OCI-M1 (cell line): ENCODE measurements at regions not wholly inside any gene's neighbourhood (a gene's known extent, or its start where the extent isn't known, plus 50 kb on each side); places are given as distances from the start of the nearest gene placed in this dataset.

Experiments used
- DNase-seq: peaks from one replicate; lab custom pipeline; 2025; lab: John Stamatoyannopoulos, UW

DNA sequence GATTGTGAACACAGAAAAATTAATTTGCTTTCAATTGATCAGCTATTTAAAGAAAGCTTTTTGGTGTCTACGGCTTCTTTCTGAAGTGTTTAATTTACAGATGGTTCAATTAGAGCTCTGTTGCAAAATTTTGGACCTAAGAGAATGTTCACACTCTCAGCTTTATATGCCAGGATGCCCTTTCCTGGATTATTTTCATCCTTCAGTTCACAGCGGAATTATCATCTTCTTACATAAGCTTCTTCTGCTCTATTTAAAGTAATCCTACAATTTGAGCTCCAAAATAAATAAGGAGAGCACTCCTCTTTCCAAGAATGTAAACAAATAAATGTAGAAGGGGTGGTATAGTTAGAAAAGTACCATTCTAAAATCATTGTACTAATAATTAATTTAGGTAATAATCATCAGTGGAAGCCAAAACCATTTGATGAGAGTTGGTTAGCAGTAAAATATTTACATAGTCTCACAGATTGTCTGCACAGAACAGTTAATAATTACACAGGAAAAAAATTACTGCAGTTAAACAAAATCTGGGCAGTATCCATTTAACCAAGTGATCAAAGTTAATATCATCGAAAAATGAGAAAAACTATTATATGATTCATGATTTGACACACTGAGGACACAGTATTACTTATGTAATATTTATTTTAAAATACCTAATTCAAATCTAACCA is 298.0 kb upstream of the TMEM229A start:
- DNase-seq = no peak

DNA sequence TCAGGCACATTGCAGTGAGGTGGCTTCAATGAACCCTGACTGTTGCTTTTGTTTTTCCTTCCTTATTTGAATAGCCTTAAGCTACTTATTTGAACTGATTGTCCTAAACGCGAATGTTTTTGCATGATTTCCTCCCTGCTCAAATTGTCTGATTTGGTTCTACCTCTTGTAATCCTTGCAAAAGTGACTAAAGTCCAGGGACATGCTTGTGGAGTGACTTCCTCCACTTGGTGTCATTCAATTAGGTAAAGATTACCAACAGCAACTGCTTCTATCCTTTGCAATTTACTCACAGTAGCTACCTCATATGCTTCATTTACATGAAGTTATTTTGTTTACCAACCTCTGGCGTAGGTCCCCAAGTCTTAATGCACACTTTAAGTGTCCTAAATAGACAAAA is 295.9 kb upstream of the TMEM229A start:
- DNase-seq = no peak

DNA sequence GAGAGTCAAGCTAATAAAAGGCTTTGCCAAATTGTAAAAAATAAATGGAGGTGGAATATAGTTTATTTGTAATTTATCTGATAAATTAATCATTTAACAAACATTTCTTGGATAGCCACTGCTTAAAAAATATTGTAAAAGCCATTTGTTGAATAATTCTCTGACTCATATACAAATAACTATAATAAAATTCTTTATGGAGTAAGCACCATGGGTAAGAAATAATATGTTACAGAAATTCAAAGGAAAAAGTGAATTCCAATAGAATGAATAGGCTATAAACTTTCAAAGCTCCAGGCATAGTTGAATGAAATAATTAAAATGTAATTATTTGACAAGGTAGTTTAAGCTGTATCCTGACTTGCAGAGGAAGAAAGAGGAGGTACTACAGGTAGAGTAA is 291.4 kb upstream of the TMEM229A start:
- DNase-seq = no peak

DNA sequence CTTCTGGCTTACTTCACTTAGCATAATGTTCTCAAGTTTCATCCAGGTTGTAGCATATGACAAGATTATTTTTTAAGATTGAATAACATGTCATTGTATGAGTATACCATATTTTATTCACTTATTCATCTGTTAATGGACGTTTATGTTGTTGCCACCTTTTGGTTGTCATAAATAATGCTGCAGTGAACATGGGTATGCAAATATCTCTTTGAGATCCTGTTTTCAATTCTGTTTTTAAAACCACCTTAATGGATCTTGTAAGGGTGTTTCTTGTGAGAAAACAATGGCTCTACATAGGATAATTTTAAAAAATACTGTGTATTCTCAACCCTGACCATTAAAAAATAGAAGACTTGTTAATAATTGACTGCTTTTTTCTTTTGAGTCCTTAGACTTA is 290.7 kb upstream of the TMEM229A start:
- no peak for DNase-seq

DNA sequence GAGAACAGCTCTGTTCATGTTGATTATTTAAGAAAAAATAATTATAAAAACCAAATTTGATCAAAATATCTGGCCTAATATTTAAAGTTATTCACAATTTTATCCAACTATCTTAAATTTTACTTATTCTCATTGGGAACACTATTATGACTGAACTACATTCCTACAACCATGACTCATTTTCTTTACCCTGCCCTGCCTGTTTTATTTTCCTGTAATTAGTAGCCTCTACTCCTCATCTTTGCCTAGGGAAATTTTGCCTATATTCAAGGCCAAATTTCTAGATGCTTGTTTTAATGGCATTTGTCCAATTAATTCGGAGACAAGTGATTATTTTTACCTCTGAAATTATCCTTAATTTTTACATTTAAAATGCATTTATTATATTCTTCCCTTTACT is 289.7 kb upstream of the TMEM229A start:
- no peak for DNase-seq

DNA sequence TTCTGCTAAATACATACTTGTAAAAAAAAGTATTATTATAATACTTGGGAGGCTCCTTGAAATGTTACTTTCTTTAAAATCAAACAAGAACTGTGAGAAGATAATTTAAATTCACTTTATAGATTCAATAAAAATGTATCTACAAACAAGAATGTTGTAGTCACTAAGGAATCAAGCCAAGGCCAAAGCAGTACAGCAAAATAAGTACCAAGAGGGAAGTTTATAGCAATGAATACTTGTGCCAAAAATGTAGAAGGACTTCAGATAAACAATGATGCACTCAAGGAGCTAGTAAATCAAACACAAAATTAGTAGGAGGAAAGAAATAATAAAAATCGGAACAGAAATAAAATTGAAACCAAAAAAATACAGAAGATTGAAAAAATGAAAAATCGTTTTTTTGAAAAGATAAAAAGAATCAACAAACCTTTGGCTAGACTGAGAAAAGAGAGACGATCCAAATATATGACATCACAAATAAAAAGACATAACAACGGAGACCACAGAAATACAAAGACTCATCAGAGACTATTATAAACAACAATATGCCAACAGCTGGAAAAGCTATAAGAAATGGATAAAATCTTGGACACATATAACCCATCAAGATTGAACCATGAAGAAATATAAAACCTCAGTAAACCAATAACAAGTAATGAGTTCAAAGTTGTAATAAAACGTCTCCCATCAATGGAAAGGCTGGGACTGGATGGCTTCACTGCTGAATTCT is 286.0 kb upstream of the TMEM229A start:
- no peak for DNase-seq

DNA sequence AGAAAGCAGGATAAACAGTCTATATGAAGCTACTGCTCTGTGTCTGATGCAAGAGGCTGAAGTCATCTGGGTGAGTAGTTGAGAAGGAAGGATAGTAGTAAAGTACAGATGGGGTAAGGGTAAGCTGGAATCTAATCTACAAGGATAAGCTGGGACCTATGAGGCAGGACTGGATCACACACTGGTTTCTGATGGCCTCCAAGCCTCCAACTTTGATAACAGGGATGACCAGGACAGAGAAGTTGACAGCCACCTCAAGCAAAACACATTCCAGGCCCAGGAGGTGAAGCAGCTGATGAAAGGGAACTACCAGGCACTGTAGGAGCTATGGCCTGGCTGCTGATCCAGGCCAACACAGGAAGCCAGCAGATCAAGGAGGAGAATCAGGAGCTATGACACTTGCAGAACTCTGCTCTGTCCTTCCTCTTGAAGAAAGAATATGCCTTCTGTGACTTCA is 278.1 kb upstream of the TMEM229A start:
- peak; percentile 82 for DNase-seq

DNA sequence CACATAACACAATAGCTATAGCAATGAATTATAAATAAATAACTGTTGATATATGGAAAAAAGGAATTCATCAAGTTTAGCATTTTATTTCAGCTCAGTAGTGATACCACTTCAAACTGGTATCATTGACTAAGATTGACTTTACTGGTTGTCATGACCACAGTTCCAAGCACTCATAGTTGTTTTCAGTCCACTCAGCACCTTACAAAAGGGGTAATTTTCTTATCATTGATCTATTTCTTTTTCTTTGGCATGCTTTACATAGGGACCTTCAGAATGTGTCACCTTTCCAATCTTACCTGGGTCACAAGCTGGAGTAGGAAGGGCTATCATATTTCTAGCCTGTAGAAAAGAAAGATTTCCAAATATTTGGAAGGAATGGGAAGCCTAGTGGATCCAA is 275.5 kb upstream of the TMEM229A start:
- DNase-seq = no peak

DNA sequence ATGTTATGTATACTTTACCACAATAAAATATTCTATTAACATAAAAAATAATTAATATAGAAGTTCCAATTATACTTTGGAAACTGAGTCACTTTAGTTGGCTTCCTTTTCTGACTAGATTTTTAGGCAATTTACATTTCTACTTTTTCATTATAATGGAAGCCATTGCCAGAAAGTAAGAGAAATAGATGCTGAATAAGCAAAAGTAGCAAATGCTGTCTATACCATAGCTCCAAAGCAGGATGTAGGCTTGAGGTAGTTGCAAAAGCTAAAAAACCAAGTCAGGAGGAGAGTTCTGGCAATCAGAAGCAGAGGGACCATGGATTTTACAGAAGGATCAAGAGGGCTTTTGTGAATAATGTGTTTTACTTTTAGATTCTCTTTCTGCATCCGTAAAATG is 262.4 kb upstream of the TMEM229A start:
- no peak for DNase-seq

DNA sequence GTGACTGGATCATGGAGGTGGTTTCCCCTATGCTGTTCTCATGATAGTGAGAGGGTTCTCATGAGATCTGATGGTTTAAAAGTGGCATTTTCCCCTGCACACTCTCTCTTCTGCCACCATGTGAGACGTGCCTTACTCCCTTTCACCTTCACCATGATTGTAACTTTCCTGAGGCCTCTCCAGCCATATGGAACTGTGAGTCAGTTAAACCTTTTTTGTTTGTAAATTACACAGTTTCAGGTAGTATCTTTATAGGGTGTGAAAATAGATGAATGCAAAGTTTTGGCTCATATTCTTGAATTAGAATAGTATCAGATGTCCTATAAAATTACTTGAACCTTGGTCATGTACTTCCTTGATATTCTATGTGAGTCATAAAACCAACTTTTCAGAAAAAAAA is 252.1 kb upstream of the TMEM229A start:
- DNase-seq = no peak

DNA sequence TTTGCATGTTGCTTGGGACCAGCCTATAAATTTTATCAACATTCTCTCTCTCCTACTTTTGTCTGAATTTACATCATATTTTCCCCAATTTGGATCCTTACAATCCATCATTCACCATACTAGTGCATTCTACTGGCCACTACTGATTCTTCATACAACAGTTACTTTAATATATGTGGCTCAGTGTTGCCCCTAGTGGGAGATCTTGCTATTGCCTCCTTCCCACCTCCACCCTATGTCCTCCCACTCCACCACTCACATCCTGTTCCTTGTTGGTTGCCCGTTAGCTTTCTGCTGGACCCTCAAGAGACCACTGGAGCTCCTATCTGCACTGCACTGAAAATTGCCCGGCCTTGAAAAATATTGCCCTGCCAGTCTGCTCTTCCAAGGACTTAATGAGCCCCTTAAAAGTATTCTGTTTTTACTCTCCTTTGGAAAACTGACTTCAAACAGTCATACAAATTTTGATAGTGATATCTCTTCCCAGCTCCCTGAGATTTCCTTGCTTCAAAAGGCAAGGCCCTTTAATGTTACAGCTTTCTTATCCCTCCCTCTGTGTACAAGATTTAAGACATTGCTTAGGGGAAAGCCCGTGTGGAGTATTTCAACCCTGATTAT is 243.2 kb upstream of the TMEM229A start:
- DNase-seq = peak; percentile 81

DNA sequence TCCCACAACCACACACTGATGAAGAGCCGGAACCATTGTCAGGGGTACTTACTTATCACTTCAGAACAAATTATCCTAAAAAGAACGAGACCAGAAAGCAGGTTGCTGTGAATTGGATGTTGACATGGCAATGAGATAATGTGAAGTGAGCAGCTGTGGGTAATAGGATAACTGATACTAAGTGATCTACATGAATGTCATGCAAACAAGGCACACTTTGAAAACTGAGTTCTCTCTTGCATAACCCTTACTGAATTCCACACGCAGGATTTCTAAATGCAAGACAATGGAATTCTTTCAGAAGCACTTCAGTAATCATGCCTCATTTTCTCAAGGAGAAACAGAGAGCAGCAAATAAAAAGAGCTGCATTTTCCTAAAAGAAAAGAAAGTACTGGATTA is 242.5 kb upstream of the TMEM229A start:
- no peak for DNase-seq

DNA sequence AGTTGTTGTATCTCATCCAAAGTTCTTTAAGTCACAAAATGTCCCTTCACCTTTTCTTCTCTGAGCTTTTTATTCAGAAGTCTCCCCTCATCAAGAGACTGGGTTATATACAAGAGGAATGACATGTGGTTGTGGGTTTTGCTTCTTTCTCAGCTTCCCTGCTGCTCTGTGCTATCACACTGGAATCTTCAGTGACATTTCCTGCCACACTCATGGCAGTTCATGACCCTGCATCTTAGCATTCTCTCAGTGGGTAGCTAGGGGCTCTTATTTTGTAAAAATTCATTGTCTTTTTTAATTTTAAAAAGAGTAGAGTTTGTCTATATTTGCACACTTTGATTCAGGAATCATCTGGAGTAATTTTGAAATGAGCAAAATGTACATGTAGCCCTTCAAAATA is 236.9 kb upstream of the TMEM229A start:
- DNase-seq = peak; percentile 70

DNA sequence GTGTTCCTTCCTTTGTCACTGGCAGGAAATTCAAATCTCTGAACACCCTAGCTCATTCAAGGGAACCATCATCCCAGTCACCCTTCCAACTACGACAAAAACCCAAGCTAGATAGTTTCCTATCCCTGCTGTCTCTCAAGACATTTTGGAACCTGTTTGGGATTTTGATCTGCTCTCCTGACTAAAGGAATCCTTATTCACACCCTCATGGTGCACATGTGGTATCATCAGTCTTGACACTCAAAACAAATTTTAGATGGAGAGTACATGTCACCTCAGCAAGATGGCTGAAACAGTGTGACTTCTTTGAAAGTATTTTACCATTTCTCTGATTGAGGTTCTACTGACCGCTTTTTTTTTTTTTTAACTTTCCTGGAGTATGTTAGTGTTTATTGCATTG is 234.3 kb upstream of the TMEM229A start:
- no peak for DNase-seq

DNA sequence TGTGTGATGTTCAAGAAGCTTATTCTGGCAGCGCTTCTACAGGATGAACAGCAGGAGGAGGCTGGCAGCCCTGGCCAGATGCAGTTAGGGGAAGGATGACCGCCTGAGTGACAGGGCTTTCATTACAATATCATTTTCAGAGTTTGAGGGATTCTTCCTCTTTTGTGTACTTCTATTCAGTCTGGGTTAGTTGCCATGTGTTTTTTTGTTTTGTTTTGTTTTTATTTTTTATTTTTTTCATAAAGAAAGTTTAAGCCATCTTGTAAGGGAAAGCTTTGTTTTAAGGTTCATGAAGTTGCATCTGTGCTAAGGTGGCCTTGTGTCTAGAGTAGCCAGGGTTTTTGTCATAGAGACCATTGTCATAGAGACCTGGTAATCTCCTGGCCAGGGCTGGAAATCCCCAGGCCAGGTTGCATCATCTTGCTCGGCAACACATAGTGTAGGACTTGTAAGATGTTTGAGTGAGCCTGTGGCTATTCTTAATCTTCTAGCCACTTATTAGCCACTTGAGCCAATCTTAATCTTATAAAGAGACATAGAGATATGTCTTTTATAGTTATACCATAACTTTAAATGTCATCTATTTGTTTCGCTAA is 230.5 kb upstream of the TMEM229A start:
- peak; percentile 89 for DNase-seq

DNA sequence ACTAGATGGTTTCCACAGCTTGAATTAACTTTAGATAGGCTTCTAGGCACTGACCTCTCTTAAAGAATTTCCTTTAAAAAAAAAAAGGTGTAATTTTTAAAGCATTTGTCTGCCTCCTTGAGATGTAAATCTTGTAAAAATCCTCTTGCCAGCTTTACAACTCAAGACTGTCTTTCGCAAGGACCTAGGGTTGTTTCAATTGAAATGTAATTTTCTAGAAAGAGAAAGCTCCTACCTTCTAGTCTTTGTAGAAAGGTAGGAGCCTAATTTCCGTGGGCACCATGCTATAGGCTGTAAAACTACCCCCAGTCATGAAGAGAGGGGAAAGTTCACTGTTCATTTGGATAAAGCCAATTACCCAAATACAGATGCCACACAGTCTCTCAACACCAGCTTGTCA is 228.8 kb upstream of the TMEM229A start:
- no peak for DNase-seq

DNA sequence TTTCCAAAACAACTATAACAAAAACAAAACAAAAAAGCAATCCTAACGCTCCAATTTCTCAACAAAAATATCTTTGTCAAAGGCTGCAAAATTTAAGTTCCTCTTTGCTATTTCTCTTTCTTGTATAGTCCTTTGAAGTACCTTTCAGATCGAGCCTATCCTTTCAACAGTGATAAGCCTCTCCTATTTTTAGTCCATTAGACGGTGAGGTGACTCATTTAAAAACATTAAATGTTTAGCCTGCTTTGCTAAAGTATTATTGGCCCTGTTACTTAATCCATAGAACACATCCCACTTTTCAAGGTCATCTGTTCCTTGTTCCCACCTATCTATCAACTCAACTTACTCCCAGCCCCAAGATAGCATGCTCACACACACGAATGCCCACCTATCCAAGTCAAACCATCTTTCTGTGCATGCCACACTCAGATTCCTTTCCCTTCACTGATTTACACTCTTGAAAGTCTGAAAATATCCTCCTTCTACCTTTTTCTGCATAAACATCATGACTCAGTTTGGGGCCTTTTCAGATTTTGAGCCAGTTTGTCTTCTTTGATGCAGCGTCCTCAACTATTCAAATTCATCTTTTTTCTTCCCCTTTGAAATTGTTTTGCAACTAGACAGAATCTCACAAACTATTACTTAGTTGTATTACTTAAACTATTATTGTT is 224.9 kb upstream of the TMEM229A start:
- DNase-seq = peak; percentile 33

DNA sequence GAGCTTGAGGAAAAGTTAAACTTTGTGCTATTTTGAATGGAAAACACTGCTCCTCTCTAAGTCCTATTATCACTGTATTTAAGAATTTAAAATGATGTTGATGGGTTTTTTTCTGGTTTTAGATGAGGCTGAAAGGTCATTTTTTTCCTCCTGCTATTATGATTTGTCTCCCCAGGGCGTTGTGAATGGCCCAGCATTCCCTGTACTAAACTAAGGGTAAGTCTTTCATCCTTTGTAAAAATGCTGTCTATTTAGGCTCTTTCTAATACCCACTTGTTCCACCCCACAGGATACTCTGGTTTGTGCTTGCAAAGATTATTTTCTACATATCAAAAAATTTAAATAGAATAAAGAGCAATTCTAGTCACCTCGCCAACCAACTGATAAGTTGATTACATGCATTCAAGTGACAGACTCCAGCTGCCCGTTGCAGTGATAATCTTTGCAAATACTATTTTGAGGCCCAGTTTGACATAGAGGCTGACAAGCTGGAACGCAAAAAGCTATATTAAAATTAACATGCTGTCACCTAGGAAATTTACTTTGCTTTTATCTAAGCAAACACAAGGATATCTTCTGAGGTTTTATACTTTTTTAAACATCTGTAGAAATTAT is 222.3 kb upstream of the TMEM229A start:
- DNase-seq = no peak

DNA sequence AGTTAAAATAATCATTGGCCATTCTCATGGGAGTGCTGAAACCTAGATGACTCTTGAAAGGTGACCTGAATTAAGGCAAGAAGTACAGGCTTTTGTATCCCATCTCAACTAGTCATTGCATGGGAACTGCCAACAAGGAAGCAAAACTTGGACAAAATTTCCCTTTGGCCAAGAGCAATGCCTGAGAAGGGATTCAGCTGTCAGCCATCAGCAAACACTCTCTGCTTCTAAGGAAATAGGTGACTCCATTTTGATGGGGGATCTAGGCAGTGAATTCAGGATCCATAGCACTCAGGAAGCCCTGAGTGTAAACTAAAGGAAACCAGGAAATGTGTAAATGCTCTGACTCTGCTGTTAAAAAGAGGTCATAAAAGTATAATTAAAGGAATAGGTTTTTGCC is 221.5 kb upstream of the TMEM229A start:
- no peak for DNase-seq

DNA sequence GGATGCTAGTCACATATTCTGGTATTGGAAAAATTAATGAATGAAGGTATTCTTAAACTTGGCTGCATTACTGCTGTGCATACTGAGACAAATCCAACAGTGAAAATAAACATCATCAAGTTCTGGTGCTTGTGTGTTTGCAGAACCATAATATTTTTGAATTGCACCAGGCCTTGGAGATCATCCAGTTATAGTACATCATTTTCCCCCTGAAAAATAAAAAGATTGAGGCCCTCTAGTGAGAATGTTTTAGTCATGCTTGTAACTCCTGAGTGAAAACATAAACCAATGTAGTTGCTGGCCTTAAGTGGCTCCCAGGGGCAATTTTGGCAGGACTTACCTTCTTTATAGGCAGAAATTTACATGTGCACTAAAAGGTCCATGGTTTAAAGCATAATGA is 218.8 kb upstream of the TMEM229A start:
- DNase-seq = no peak

DNA sequence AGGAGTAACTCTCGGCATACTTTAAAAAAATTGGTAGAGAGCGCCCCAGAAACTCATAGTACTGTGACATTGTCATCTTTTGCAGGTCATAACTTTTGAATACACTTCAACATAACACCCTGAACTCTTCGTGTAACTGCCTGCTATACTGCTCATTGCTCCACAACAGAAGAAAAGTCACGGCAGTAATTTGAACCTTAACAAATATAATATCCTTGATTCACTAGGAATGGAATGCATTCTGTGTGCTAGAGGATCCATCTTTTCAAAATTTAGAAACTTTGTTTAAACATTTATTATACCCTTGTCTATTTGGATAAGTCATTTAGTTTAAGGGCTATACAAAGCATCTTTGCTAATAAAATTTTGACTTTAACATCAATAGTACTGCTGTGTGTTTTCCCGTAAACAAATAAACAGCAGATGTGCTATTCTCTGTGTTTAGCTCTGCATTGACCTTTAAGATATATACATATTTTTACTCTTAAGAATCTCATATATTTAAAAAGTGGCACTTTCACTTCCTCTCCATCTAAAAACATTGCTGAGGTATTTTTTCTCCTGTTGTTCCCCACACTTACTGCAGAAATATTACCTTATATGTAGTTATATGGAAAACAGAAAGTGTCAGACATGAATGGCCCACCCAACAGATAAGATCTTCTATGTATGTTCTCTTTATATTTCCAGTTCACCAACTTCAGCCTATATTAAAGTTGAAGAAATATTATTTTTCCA is 217.6 kb upstream of the TMEM229A start:
- DNase-seq = no peak
